ENCODE measurements at regions not wholly inside any gene's neighbourhood (a gene's known extent, or its start where the extent isn't known, plus 50 kb on each side); places are given as distances from the start of the nearest gene placed in this dataset.

DNA sequence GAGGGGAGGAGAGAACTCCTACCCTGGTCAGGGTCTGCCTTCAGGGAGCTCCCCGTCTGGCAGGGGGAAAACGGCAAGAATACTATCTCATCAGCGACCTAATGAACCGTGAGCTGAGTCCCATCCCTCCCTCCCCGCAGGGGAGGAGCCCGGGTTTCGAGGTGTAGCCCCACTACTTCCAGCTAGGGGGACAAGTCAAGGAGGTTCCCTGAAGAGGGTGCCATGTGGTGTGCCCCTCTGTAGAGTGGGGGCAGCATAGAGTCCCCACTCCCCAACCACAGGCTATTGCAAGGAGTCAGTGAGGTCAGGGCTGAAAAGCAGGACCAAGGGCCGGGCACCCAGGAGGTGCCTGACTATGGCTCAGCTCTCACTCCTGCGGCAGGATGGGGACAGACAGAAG lies 50.9 kb upstream of the RXRA start:
- DNase-seq (ENCODE audit: low spot score) = no peak

GRCh38 chr9:134276453-134277245 lies 49.6 kb upstream of the RXRA start:
- DNase-seq (ENCODE audit: low spot score) = no peak
